ENCODE measurements at regions not wholly inside any gene's neighbourhood (a gene's known extent, or its start where the extent isn't known, plus 50 kb on each side); places are given as distances from the start of the nearest gene placed in this dataset.

GRCh38 chr1:173293756-173294155 lies 86.6 kb upstream of the TNFSF4 start:
- H3K9me3 Mint-ChIP-seq: peaks cover 8% of the 10 kb centered on the region
- POLR2A ChIA-PET: no interaction called here
- no peak for DNase-seq

GRCh38 chr1:173294843-173295242 lies 87.7 kb upstream of the TNFSF4 start:
- ChIA-PET POLR2A (no interaction called here), CTCF (no interaction called here)
- no peak overlapping the region for H3K27ac Mint-ChIP-seq
- H3K36me3 Mint-ChIP-seq (ENCODE audit: low read depth): peaks cover 2% of the 10 kb centered on the region
- no peaks in the 10 kb centered on the region for H3K27me3 Mint-ChIP-seq
- ATAC-seq (ENCODE audit: low read depth) (no peak), DNase-seq (no peak)
- H3K9me3 Mint-ChIP-seq: peaks cover 8% of the 10 kb centered on the region
- no peak for TF ChIP-seq CTCF (IDR thresholded peaks at IDR 0.05)
- intact Hi-C loops (cut with micrococcal nuclease): no loop called here
- no peak overlapping the region for H3K4me3 Mint-ChIP-seq
- peaks cover 36% of the 10 kb centered on the region for H3K4me1 Mint-ChIP-seq

More at GRCh38 chr1:173293756-173294155, 86.6 kb upstream of the TNFSF4 start:
- intact Hi-C loops (cut with micrococcal nuclease): no loop called here
- Mint-ChIP-seq H3K4me1 (peaks cover 30% of the 10 kb centered on the region), H3K27ac (no peak overlapping the region), H3K27me3 (no peaks in the 10 kb centered on the region), H3K36me3 (ENCODE audit: low read depth) (peaks cover 2% of the 10 kb centered on the region), H3K4me3 (no peak overlapping the region)
- CTCF ChIA-PET: no interaction called here
- no peak for ATAC-seq (ENCODE audit: low read depth)
- TF ChIP-seq CTCF (IDR thresholded peaks at IDR 0.05): no peak

GRCh38 chr1:173295391-173295790 lies 88.3 kb upstream of the TNFSF4 start:
- DNase-seq (no peak), ATAC-seq (ENCODE audit: low read depth) (no peak)
- POLR2A ChIA-PET: no interaction called here
- H3K4me3 Mint-ChIP-seq: no peak overlapping the region
- TF ChIP-seq CTCF (IDR thresholded peaks at IDR 0.05): no peak
- H3K27ac Mint-ChIP-seq: peak overlapping the region; percentile 6
- H3K27me3 Mint-ChIP-seq: no peaks in the 10 kb centered on the region
- intact Hi-C loops (cut with micrococcal nuclease): no loop called here
- H3K9me3 Mint-ChIP-seq: peaks cover 8% of the 10 kb centered on the region
- CTCF ChIA-PET: interaction anchor here (0.7 to 0.8 kb wide), 2 partner anchors 19 to 469 kb away, joined by 3 read pairs; no protein-coding TSS in a partner anchor
- H3K36me3 Mint-ChIP-seq (ENCODE audit: low read depth): peaks cover 2% of the 10 kb centered on the region
- H3K4me1 Mint-ChIP-seq: peaks cover 41% of the 10 kb centered on the region

DNA sequence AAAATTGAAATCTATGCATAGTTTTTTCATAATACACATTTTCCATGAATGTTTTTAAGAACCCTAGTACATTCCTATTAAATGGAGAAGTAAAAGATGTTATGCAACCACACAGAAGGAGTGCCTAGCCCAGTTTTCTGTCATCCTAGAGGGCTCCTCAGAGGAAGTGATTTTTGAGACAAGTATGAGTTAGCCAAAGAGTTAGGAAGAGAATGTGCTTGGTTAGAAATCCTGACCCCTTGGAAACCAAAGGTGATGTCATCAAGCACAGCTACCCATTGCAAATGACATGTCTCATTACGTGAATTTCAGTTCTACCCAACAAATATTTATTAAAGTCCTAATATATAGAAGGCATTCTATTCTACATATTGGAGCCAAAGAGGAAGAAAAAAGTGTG lies 88.9 kb upstream of the TNFSF4 start:
- Mint-ChIP-seq H3K36me3 (ENCODE audit: low read depth) (peaks cover 2% of the 10 kb centered on the region), H3K27me3 (no peaks in the 10 kb centered on the region), H3K27ac (no peak overlapping the region), H3K9me3 (peaks cover 8% of the 10 kb centered on the region), H3K4me3 (no peak overlapping the region), H3K4me1 (peaks cover 45% of the 10 kb centered on the region)
- intact Hi-C loops (cut with micrococcal nuclease): no loop called here
- no peak for TF ChIP-seq CTCF (IDR thresholded peaks at IDR 0.05)
- ATAC-seq (ENCODE audit: low read depth): no peak
- ChIA-PET POLR2A (interaction anchor here (0.6 kb wide), 1 partner anchor 478 kb away, joined by 6 read pairs; no protein-coding TSS in a partner anchor), CTCF (interaction anchor here (0.7 to 0.8 kb wide), 2 partner anchors 20 to 470 kb away, joined by 3 read pairs; no protein-coding TSS in a partner anchor)
- DNase-seq: no peak

- DNase-seq: no peak
- H3K36me3 Mint-ChIP-seq (ENCODE audit: low read depth): no peaks in the 10 kb centered on the region
- peak overlapping the region; percentile 66 for H3K4me3 Mint-ChIP-seq
- ChIA-PET CTCF (no interaction called here), POLR2A (interaction anchor here (0.7 to 1.9 kb wide), 7 partner anchors 9 to 479 kb away, joined by 3 to 6 read pairs (median 3); no protein-coding TSS in a partner anchor)
- no peak for TF ChIP-seq CTCF (IDR thresholded peaks at IDR 0.05)
- intact Hi-C loops (cut with micrococcal nuclease): no loop called here
- H3K4me1 Mint-ChIP-seq: peaks cover 46% of the 10 kb centered on the region
- peak; percentile 86 for ATAC-seq (ENCODE audit: low read depth)
- no peaks in the 10 kb centered on the region for H3K9me3 Mint-ChIP-seq
- H3K27me3 Mint-ChIP-seq: no peaks in the 10 kb centered on the region
- H3K27ac Mint-ChIP-seq: peak overlapping the region; percentile 80
Measured at GRCh38 chr1:173297798-173298391, 90.8 kb upstream of the TNFSF4 start.

Data from activated B cell treated with CpG ODN at 0.5 μM for 24 hours (primary cell).